K562 (cell line): ENCODE measurements at regions not wholly inside any gene's neighbourhood (a gene's known extent, or its start where the extent isn't known, plus 50 kb on each side); places are given as distances from the start of the nearest gene placed in this dataset.

ENCODE experiments used
- ATAC-seq: fragments of 200-7000 bp; cut with Tn5 transposase; 3 replicates; pipeline ENCODE4 v1.9.1; 2020; ENCODE audit warnings: moderate library complexity
- BruUV-seq: library from RNA; stranded (reverse); fragments of 400-500 nt; replicated peaks from 2 replicates; lab custom pipeline; 2021; lab: Mats Ljungman, UMichigan
- CTCF ChIA-PET: fragments of 300-600 bp; formaldehyde crosslinking; extraction: SDS; loops from one replicate; lab custom pipeline; 2021; ENCODE audit warnings: low intra/inter-chr PET ratio; lab: Yijun Ruan, JAX
- POLR2A ChIA-PET: fragments of 300-600, 350-650 bp; sonication (Branson Sonifier 250); formaldehyde crosslinking; extraction: SDS; loops from one replicate; lab custom pipeline; 2021; ENCODE audit warnings: antibody characterized with exemption, inconsistent platforms; lab: Yijun Ruan, JAX
- DNase-seq, 4 experiments: peaks; one replicate each; pipeline versions ENCODE4 v3.0.0 to v3.0.0-alpha.2; 2011 to 2018; ENCODE audit warnings: low spot score in 3 of 4, mixed read lengths in 3 of 4; ENCODE audit errors: extremely low read depth in 1 of 4
- FAIRE-seq: peaks from 2 replicates; lab custom pipeline; 2011; peaks lifted over from hg19 to GRCh38; lab: Jason Lieb, UNC
- H2AFZ ChIP-seq: 2 replicates; pipeline ENCODE4 v1.6.0; 2011; ENCODE audit warnings: low read depth, low read length, control low read depth, inconsistent platforms
- H3K27ac ChIP-seq: fragments of 200-600 bp; 3 replicates; pipeline ENCODE4 v1.8.0; 2011; ENCODE audit warnings: low read depth, mild to moderate bottlenecking, control low read depth, inconsistent platforms, low read length, moderate library complexity, mixed read lengths; ENCODE audit errors: extremely low read depth
- H3K27me3 ChIP-seq, 2 experiments: fragments of 300-600 bp in 1 of 2; 2 replicates in 1 of 2; 3 replicates in 1 of 2; pipeline versions ENCODE4 v1.6.0 to v1.8.0; 2011; ENCODE audit warnings: inconsistent platforms in 2 of 2, low read length in 2 of 2, mild to moderate bottlenecking in 1 of 2, mixed read lengths in 1 of 2, moderate library complexity in 1 of 2; ENCODE audit not compliant: control insufficient read depth in 2 of 2, insufficient read depth in 2 of 2
- H3K36me3 ChIP-seq: fragments of 300-600 bp; 3 replicates; pipeline ENCODE4 v1.8.0; 2011; ENCODE audit warnings: mild to moderate bottlenecking, low read length, inconsistent platforms; ENCODE audit not compliant: control insufficient read depth, insufficient read depth
- H3K4me1 ChIP-seq, 2 experiments: fragments of 200-600 bp in 1 of 2; replicated peaks in 1 of 2; 2 replicates in 1 of 2; 3 replicates in 1 of 2; pipeline versions ENCODE4 v1.5.1 to v1.8.0; 2011; ENCODE audit warnings: inconsistent platforms in 2 of 2, low read length in 2 of 2, mild to moderate bottlenecking in 1 of 2, mixed read lengths in 1 of 2, moderate library complexity in 1 of 2; ENCODE audit not compliant: control insufficient read depth in 2 of 2, insufficient read depth in 2 of 2
- H3K4me2 ChIP-seq: 2 replicates; pipeline ENCODE4 v1.6.1; 2011; ENCODE audit warnings: low read length, control low read depth, inconsistent platforms, mixed read lengths; ENCODE audit not compliant: insufficient read depth
- H3K4me3 ChIP-seq: fragments of 200-600 bp; sonication (generic), shearing (Covaris generic); 2 replicates; pipeline ENCODE4 v1.5.1; 2016; ENCODE audit warnings: control low read depth, inconsistent platforms
- H3K79me2 ChIP-seq: fragments of 200-600 bp; 3 replicates; pipeline ENCODE4 v1.8.0; 2011; ENCODE audit warnings: low read length, inconsistent platforms; ENCODE audit not compliant: control insufficient read depth, insufficient read depth
- H3K9ac ChIP-seq, 2 experiments: 2 replicates each; pipeline versions ENCODE4 v1.6.0 to v1.6.1; 2011; ENCODE audit warnings: low read depth in 2 of 2, low read length in 2 of 2, control low read depth in 1 of 2, inconsistent platforms in 1 of 2, mild to moderate bottlenecking in 1 of 2, mixed read lengths in 1 of 2; ENCODE audit not compliant: insufficient read depth in 1 of 2
- H3K9me1 ChIP-seq: one replicate; pipeline ENCODE4 v1.6.0; 2011; ENCODE audit warnings: inconsistent platforms, mild to moderate bottlenecking, low read length, moderate library complexity; ENCODE audit not compliant: control insufficient read depth, insufficient read depth
- H3K9me3 ChIP-seq: replicated peaks from 2 replicates; pipeline ENCODE4 v1.5.1; 2011; ENCODE audit warnings: low read depth, low read length, inconsistent platforms; ENCODE audit not compliant: control insufficient read depth, insufficient read depth
- H4K20me1 ChIP-seq: replicated peaks from 2 replicates; pipeline ENCODE4 v1.6.1; 2011; ENCODE audit warnings: low read length, inconsistent platforms, mixed read lengths; ENCODE audit not compliant: control insufficient read depth, insufficient read depth
- BHLHE40 ChIP-seq: IDR thresholded peaks from 2 replicates; pipeline ENCODE4 v1.6.1; 2011; ENCODE audit warnings: low read length, improper control_type of control experiment
- CBX1 ChIP-seq: sonication (generic); IDR thresholded peaks from 2 replicates; pipeline ENCODE4 v1.6.1; 2016; ENCODE audit warnings: antibody characterized with exemption, low read depth, mild to moderate bottlenecking
- FOSL1 ChIP-seq: fragments of 200-800 bp; sonication (Bioruptor generic); conservative IDR thresholded peaks from 2 replicates; pipeline ENCODE4 v1.6.1; 2016; ENCODE audit warnings: missing genetic modification characterization, missing compliant biosample characterization
- JUN ChIP-seq, 2 experiments: sonication (generic) in 1 of 2; formaldehyde crosslinking in 1 of 2; IDR thresholded peaks; 2 replicates each; pipeline versions ENCODE4 v1.6.1 to v1.8.0; 2012 to 2022; ENCODE audit warnings: borderline replicate concordance in 2 of 2, mild to moderate bottlenecking in 2 of 2, improper control_type of control experiment in 1 of 2, low read depth in 1 of 2, low read length in 1 of 2, missing genetic modification reagents in 1 of 2
- NBN ChIP-seq: fragments of 450-650 bp; IDR thresholded peaks from 2 replicates; pipeline ENCODE4 v1.6.1; 2016; ENCODE audit warnings: low read depth, mild to moderate bottlenecking
- SETDB1 ChIP-seq: IDR thresholded peaks from one replicate; pipeline ENCODE4 v1.6.1; 2012; ENCODE audit warnings: low read length, control low read depth, inconsistent platforms
- XRCC3 ChIP-seq: fragments of 450-650 bp; IDR thresholded peaks from 2 replicates; pipeline ENCODE4 v1.6.1; 2017; ENCODE audit warnings: mild to moderate bottlenecking, moderate library complexity
- ZZZ3 ChIP-seq: fragments of 450-650 bp; IDR thresholded peaks from 2 replicates; pipeline ENCODE4 v1.6.1; 2016; ENCODE audit warnings: antibody characterized with exemption, mild to moderate bottlenecking, moderate library complexity
- WGBS: fragments of 100-300 bp; shearing (Covaris generic); methylation state at CpG from one replicate; pipeline ENCODE4 v1.1.6; 2016; ENCODE audit warnings: low coverage, mixed read lengths; ENCODE audit not compliant: insufficient coverage; ENCODE audit errors: missing lambda C conversion rate; 5-methylcytosine and 5-hydroxymethylcytosine counted together
- in situ Hi-C: fragments of 300-500 bp; cut with MboI; formaldehyde crosslinking; loops from 4 replicates; pipeline ENCODE4 v1.15.0; 2018; ENCODE audit warnings: inconsistent platforms, mixed read lengths
- intact Hi-C: fragments of 100-400 bp; cut with micrococcal nuclease; formaldehyde crosslinking; loops from 2 replicates; pipeline ENCODE4 v1.14.2; 2022
- TF ChIP-seq, protein P1 (sequence below): IDR thresholded peaks from 2 replicates; pipeline ENCODE4 v1.6.1; 2012; ENCODE audit warnings: low read depth, low read length, improper control_type of control experiment, borderline replicate concordance
- TF ChIP-seq, protein P2 (sequence below): sonication (generic); formaldehyde crosslinking; IDR thresholded peaks from 2 replicates; pipeline ENCODE4 v1.8.1; 2023; ENCODE audit warnings: mild to moderate bottlenecking, missing genetic modification reagents
- TF ChIP-seq, protein P3 (sequence below): fragments of 200-800 bp; sonication (Bioruptor generic); IDR thresholded peaks from 2 replicates; pipeline ENCODE4 v1.6.1; 2016; ENCODE audit warnings: missing genetic modification characterization, missing compliant biosample characterization
- TF ChIP-seq, protein P4 (sequence below): sonication (generic); IDR thresholded peaks from 2 replicates; pipeline ENCODE4 v1.6.1; 2016

DNA sequence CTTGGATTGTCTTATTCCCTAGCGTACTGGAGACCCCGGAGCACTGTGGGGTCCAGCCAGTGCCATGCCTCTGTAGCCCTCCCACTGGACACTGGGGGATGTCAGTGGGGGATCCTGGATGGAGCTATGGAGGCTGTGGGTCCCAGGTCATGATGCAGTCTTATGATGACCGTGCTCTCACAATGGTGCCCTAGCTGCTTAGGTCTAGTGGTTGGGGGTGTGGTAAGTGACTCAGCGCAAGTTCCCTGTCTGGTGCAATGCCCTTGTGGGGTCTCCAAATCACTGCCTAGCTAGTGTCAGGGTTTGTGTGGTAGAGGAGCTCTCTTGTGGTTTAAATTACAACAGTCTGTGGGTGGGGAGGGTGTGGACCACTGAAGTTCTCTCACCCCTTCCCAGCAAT, 135.4 kb downstream of the CDC5L start:
- Histone ChIP-seq H4K20me1 (no peaks in the 10 kb centered on the region), H3K79me2 (no peaks in the 10 kb centered on the region), H3K4me3 (no peak overlapping the region), H3K4me2 (no peak overlapping the region), H3K27me3 (peaks cover 0 to 41% of the 10 kb centered on the region in 2 experiments; a peak in 2 of 5 replicates), H2AFZ (no peak overlapping the region), H3K4me1 (peaks cover 0 to 3% of the 10 kb centered on the region in 2 experiments; a peak in 1 of 5 replicates), H3K9me3 (no peaks in the 10 kb centered on the region), H3K27ac (no peak overlapping the region), H3K36me3 (no peaks in the 10 kb centered on the region), H3K9me1 (no peaks in the 10 kb centered on the region), H3K9ac (no peak overlapping the region)
- intact Hi-C loops = no loop called here
- ATAC-seq = no peak
- DNase-seq = no peak
- in situ Hi-C loops = no loop called here
- no peak for FAIRE-seq
- CTCF ChIA-PET = no interaction called here
- POLR2A ChIA-PET = interaction anchor here (1.5 kb wide), 1 partner anchor 9 kb away, joined by 5 read pairs; no protein-coding TSS in a partner anchor
- no TSS peak for BruUV-seq
- WGBS = 0% methylated on average over 4 of the region's 4 CpGs
- TF ChIP-seq, protein P1, sequence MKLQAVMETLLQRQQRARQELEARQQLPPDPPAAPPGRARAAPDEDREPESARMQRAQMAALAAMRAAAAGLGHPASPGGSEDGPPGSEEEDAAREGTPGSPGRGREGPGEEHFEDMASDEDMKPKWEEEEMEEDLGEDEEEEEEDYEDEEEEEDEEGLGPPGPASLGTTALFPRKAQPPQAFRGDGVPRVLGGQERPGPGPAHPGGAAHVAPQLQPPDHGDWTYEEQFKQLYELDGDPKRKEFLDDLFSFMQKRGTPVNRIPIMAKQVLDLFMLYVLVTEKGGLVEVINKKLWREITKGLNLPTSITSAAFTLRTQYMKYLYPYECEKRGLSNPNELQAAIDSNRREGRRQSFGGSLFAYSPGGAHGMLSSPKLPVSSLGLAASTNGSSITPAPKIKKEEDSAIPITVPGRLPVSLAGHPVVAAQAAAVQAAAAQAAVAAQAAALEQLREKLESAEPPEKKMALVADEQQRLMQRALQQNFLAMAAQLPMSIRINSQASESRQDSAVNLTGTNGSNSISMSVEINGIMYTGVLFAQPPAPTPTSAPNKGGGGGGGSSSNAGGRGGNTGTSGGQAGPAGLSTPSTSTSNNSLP = no peak
- no peak for TF ChIP-seq NBN
- no peak for TF ChIP-seq CBX1
- no peak for TF ChIP-seq JUN (IDR thresholded peaks at IDR 0.05; ENCODE audit: borderline replicate concordance, low read depth, low read length)
- no peak for TF ChIP-seq JUN (CRISPR knock-in tag; IDR thresholded peaks at IDR 0.05; ENCODE audit: borderline replicate concordance)
- TF ChIP-seq XRCC3 = no peak
- TF ChIP-seq, protein P2, sequence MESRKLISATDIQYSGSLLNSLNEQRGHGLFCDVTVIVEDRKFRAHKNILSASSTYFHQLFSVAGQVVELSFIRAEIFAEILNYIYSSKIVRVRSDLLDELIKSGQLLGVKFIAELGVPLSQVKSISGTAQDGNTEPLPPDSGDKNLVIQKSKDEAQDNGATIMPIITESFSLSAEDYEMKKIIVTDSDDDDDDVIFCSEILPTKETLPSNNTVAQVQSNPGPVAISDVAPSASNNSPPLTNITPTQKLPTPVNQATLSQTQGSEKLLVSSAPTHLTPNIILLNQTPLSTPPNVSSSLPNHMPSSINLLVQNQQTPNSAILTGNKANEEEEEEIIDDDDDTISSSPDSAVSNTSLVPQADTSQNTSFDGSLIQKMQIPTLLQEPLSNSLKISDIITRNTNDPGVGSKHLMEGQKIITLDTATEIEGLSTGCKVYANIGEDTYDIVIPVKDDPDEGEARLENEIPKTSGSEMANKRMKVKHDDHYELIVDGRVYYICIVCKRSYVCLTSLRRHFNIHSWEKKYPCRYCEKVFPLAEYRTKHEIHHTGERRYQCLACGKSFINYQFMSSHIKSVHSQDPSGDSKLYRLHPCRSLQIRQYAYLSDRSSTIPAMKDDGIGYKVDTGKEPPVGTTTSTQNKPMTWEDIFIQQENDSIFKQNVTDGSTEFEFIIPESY (CRISPR knock-in tag) = no peak
- no peak for TF ChIP-seq BHLHE40
- no peak for TF ChIP-seq FOSL1 (tag)
- TF ChIP-seq, protein P3, sequence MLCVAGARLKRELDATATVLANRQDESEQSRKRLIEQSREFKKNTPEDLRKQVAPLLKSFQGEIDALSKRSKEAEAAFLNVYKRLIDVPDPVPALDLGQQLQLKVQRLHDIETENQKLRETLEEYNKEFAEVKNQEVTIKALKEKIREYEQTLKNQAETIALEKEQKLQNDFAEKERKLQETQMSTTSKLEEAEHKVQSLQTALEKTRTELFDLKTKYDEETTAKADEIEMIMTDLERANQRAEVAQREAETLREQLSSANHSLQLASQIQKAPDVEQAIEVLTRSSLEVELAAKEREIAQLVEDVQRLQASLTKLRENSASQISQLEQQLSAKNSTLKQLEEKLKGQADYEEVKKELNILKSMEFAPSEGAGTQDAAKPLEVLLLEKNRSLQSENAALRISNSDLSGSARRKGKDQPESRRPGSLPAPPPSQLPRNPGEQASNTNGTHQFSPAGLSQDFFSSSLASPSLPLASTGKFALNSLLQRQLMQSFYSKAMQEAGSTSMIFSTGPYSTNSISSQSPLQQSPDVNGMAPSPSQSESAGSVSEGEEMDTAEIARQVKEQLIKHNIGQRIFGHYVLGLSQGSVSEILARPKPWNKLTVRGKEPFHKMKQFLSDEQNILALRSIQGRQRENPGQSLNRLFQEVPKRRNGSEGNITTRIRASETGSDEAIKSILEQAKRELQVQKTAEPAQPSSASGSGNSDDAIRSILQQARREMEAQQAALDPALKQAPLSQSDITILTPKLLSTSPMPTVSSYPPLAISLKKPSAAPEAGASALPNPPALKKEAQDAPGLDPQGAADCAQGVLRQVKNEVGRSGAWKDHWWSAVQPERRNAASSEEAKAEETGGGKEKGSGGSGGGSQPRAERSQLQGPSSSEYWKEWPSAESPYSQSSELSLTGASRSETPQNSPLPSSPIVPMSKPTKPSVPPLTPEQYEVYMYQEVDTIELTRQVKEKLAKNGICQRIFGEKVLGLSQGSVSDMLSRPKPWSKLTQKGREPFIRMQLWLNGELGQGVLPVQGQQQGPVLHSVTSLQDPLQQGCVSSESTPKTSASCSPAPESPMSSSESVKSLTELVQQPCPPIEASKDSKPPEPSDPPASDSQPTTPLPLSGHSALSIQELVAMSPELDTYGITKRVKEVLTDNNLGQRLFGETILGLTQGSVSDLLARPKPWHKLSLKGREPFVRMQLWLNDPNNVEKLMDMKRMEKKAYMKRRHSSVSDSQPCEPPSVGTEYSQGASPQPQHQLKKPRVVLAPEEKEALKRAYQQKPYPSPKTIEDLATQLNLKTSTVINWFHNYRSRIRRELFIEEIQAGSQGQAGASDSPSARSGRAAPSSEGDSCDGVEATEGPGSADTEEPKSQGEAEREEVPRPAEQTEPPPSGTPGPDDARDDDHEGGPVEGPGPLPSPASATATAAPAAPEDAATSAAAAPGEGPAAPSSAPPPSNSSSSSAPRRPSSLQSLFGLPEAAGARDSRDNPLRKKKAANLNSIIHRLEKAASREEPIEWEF = no peak
- no peak for TF ChIP-seq ZZZ3
- no peak for TF ChIP-seq SETDB1
- TF ChIP-seq, protein P4, sequence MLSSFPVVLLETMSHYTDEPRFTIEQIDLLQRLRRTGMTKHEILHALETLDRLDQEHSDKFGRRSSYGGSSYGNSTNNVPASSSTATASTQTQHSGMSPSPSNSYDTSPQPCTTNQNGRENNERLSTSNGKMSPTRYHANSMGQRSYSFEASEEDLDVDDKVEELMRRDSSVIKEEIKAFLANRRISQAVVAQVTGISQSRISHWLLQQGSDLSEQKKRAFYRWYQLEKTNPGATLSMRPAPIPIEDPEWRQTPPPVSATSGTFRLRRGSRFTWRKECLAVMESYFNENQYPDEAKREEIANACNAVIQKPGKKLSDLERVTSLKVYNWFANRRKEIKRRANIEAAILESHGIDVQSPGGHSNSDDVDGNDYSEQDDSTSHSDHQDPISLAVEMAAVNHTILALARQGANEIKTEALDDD = no peak
